Lower leg skin (tissue), 4 donors: ENCODE measurements at regions not wholly inside any gene's neighbourhood (a gene's known extent, or its start where the extent isn't known, plus 50 kb on each side); places are given as distances from the start of the nearest gene placed in this dataset.

Experiments used
- DNase-seq, 2 donors: peaks; one replicate each; pipeline ENCODE4 v3.0.0-alpha.2; 2019; ENCODE audit warnings: low spot score in 2 of 2
- H3K4me3 ChIP-seq: fragments of 200-600 bp; sonication (generic); 2 replicates; pipeline ENCODE4 v1.5.1; 2017; ENCODE audit warnings: mild to moderate bottlenecking, low read depth; ENCODE audit not compliant: poor library complexity, severe bottlenecking
- POLR2A ChIP-seq, 2 donors: fragments of 450-650 bp; IDR thresholded peaks; one replicate each; pipeline ENCODE4 v1.6.1; 2016 to 2017; ENCODE audit warnings: antibody characterized with exemption in 2 of 2, mild to moderate bottlenecking in 1 of 2, moderate library complexity in 1 of 2
- WGBS, 2 donors: methylation state at CpG; one replicate each; pipeline ENCODE4 v1.1.5; 2018; 5-methylcytosine and 5-hydroxymethylcytosine counted together
- intact Hi-C: fragments of 100-400 bp; cut with DNase I; formaldehyde crosslinking; loops from one replicate; pipeline ENCODE4 v1.15.0; 2023; ENCODE audit warnings: low total_unique reads
- TF ChIP-seq, protein P1 (sequence below), 3 donors: fragments of 450-650 bp; IDR thresholded peaks; one replicate each; pipeline ENCODE4 v1.5.1; 2016; ENCODE audit warnings: antibody characterized with exemption in 3 of 3, mild to moderate bottlenecking in 3 of 3, moderate library complexity in 2 of 3

DNA sequence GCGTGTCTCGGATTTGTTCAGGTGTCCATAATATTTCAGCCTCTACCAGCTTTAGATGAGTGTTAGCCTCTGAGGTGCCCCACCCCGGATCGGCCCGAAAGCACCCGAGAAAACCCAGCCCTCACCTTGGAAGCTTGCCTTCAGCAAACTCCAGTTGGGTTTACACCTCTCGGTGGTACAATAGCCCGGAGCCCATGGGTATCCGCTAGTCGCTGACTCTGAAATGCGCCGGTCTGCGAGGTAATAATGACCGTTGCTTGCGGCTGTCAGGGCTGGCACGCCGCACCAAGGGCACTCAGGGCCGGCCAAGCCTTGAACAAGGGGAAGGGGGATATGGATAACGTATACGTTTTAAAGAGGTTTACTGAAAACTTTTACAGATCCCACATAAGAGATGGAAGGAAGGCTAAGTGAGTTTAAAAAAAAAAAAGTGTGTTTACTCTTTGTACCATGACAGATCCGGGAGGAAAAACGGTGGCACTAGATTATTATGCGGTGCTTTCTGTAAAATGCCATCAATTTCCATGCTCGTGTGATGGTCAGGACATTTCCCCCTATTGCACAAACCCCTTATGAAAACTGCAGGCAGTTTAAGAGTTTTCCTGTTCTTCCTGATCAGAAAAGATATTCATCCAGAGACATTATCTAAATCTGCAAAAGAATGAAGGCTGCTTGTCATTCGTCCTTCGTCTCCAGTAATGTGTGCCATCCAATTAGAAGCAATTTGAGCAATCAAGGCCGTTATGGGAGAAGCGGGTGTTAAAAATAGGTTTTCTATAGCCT, 124.2 kb downstream of the TMEM161B start:
- DNase-seq, result no peak
- TF ChIP-seq POLR2A (IDR thresholded peaks at IDR 0.05), result no peak
- TF ChIP-seq, protein P1, sequence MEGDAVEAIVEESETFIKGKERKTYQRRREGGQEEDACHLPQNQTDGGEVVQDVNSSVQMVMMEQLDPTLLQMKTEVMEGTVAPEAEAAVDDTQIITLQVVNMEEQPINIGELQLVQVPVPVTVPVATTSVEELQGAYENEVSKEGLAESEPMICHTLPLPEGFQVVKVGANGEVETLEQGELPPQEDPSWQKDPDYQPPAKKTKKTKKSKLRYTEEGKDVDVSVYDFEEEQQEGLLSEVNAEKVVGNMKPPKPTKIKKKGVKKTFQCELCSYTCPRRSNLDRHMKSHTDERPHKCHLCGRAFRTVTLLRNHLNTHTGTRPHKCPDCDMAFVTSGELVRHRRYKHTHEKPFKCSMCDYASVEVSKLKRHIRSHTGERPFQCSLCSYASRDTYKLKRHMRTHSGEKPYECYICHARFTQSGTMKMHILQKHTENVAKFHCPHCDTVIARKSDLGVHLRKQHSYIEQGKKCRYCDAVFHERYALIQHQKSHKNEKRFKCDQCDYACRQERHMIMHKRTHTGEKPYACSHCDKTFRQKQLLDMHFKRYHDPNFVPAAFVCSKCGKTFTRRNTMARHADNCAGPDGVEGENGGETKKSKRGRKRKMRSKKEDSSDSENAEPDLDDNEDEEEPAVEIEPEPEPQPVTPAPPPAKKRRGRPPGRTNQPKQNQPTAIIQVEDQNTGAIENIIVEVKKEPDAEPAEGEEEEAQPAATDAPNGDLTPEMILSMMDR (IDR thresholded peaks at IDR 0.05), result no peak
- no peak overlapping the region for H3K4me3 ChIP-seq
- intact Hi-C loops, result loop anchor here (10.0 kb wide), 1 partner anchor 540 kb away; no protein-coding TSS in a partner anchor
- 6 to 10% methylated on average over 28 of the region's 28 CpGs for WGBS, 2 donors

DNA sequence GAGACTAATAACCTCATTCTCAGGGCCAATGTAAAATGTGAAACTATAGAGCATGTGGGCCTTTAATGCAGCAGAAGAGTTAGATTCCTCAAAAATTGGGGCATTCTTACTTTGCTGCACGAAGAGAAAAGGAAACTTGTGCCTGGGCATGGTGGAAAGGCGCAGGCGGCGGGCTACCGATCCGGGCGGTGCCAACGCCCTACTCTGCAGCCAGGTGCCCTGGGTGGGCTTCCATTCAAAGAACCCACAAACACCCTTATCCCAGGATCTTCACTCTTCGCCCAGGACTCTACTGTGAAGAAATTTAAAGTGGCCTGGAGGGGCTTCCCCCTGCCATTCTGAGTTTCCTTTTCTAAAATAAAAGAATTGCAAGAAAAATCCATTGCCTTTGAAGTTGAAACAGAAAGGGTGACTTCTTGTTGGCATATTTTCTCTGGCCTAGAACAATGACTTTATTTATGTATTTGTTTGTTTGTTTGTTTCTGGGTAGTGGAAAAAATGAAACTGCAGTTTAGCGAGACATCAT, 124.9 kb downstream of the TMEM161B start:
- 12 to 14% methylated on average over 10 of the region's 10 CpGs for WGBS, 2 donors

DNA sequence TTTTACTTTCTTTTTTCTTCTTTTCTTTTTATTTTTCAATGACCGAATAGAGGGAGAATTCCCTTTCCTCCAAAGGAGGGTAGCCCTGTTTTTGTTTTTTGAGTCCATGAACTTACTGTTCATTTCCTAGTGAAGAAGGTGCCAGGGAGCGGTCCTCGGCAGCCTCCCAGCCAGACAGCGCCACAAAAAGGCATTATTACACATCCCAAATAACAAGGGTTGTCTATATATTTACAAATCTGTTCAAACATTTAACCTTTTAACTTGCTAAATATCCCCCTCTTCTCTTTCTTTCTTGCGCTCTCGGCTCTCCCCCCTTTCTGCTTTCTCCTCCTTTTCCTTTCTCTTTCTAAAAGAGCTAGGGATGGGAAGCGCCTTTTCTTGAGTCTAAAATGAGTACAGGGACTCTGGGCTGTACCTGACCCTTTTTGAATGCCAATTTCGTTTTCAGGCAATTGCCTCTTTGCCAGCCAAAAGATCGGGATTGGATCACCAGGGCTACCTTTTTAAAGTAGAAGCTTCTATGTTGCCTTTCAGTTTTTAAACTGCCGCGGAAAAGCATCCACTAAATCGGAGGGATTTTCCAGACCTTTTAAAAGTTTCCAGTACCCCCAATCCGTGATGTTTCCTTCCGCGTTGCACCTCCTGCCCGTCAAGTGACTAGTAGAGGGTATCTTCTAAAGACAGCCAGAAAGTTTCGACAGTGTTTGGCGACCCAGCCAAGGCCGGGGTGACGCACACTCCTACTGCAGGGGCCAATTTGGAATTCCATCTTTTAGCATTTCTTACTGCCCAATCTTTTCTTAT, 125.6 kb downstream of the TMEM161B start:
- 4 to 5% methylated on average over 20 of the region's 20 CpGs for WGBS, 2 donors
- H3K4me3 ChIP-seq, result no peak overlapping the region
- intact Hi-C loops, result loop anchor here (10.0 kb wide), 1 partner anchor 542 kb away; no protein-coding TSS in a partner anchor
- peak in 1 of 2 donors; percentile 93 for DNase-seq
- TF ChIP-seq, protein P1 (IDR thresholded peaks at IDR 0.05), result no peak
- no peak for TF ChIP-seq POLR2A (IDR thresholded peaks at IDR 0.05)

More for the DNA sequence above, 124.9 kb downstream of the TMEM161B start:
- intact Hi-C loops, result loop anchor here (10.0 kb wide), 1 partner anchor 541 kb away; no protein-coding TSS in a partner anchor
- TF ChIP-seq, protein P1 (IDR thresholded peaks at IDR 0.05), result no peak
- TF ChIP-seq POLR2A (IDR thresholded peaks at IDR 0.05), result no peak
- no peak for DNase-seq
- no peak overlapping the region for H3K4me3 ChIP-seq

DNA sequence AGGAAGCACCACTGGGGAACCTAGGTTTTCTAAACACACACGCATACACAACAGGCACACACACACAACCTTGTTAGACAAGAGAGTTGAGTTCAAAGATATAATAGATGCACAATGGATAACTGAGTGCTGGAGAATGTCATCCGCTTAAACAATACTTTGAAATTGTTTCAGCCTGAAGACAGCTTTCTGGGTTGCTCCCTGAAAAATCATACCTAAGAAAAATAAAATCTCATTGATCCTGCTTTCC, 126.1 kb downstream of the TMEM161B start:
- WGBS, 2 donors, result 1 to 10% methylated on average over 2 of the region's 2 CpGs
- DNase-seq, result no peak
- no peak overlapping the region for H3K4me3 ChIP-seq
- intact Hi-C loops, result loop anchor here (10.0 kb wide), 1 partner anchor 542 kb away; no protein-coding TSS in a partner anchor
- TF ChIP-seq, protein P1 (IDR thresholded peaks at IDR 0.05), result no peak
- TF ChIP-seq POLR2A (IDR thresholded peaks at IDR 0.05), result no peak

DNA sequence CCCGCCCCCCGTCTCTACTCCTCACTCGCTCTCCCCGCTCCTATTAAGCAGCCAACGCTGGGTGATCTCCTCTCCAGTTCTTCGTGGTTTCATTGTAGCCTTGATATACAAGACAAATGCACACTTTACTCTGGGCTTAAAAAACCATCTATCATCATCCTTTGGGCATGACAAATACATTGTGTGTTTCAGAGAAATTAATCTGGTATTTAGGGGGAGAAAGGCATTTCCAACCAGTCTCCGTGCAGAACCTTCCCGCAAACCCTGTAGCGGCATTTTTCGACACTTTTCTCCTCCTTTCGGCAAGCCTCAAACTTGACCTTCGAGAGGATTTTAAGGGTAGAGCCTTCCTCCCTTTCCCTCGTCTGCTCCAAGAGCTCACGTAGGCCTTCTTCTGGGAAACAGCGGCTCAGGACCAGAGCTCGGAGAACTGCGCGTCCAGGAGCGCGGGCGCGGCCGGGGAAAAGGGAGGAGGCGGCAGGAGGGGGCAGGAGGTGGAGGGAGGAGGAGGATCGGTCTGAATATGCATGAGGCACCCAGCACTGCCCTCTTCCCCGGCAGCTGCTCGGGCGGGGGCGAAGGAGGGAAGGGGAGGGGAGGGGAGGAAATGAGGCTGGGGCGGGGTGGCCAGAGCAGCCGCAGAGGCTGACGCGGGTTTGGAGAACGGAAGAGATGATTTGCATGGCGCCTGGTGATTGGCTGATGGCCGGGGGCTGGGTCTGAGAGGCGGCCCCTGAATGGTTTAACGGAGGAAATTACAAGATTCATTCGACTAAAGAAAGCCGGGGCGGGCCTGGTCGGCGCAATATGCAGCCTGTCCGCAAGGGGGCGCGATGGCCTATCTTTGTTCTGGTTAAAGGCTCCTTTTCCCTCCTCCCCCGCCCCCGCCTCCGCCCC, 127.5 kb downstream of the TMEM161B start:
- peak; percentile 97 to 99 for DNase-seq
- 1% methylated on average over 48 to 49 of the region's 49 CpGs for WGBS, 2 donors
- H3K4me3 ChIP-seq, result peak overlapping the region; percentile 22
- TF ChIP-seq, protein P1 (IDR thresholded peaks at IDR 0.05), result no peak
- TF ChIP-seq POLR2A (IDR thresholded peaks at IDR 0.05), result no peak
- intact Hi-C loops, result loop anchor here (10.0 kb wide), 1 partner anchor 544 kb away; no protein-coding TSS in a partner anchor
